Transverse colon (tissue), 4 donors: ENCODE measurements at regions not wholly inside any gene's neighbourhood (a gene's known extent, or its start where the extent isn't known, plus 50 kb on each side); places are given as distances from the start of the nearest gene placed in this dataset.

ENCODE experiments used
- EP300 ChIP-seq: sonication (generic); formaldehyde crosslinking; IDR thresholded peaks from one replicate; pipeline ENCODE4 v1.6.1; 2017; ENCODE audit warnings: antibody characterized with exemption, low read depth
- POLR2AphosphoS5 ChIP-seq, 3 donors: sonication (generic); formaldehyde crosslinking; IDR thresholded peaks; one replicate each; pipeline ENCODE4 v1.6.1; 2016; ENCODE audit warnings: antibody characterized with exemption in 3 of 3
- TF ChIP-seq, protein P1 (sequence below), 5 experiments: fragments of 200-600 bp in 3 of 5; fragments of 450-650 bp in 2 of 5; sonication (generic) in 3 of 5; IDR thresholded peaks; 1 replicate in 2 of 5; 2 replicates in 3 of 5; pipeline ENCODE4 v1.5.1; 2016 to 2017; ENCODE audit warnings: antibody characterized with exemption in 5 of 5, inconsistent platforms in 3 of 5, mild to moderate bottlenecking in 2 of 5, moderate library complexity in 1 of 5

DNA sequence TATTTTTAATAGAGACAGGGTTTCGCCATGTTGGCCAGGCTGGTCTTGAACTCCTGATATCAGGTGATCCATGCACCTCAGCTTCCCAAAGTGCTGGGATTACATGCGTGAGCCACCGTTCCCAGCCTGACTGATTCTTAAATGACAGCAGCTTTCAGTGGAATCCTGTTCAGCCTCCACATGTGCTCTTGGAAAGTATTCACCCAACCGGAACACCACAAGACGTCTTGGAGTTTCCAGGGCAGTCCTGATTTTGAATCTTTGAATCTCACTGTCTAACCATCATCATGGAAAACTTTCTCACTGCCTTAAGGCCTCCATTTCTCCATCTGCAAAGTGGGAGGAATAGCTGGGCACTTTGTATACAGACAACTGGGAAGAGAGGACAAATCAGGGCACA, 58.1 kb upstream of the ITPKB start:
- TF ChIP-seq EP300: no peak
- TF ChIP-seq, protein P1, sequence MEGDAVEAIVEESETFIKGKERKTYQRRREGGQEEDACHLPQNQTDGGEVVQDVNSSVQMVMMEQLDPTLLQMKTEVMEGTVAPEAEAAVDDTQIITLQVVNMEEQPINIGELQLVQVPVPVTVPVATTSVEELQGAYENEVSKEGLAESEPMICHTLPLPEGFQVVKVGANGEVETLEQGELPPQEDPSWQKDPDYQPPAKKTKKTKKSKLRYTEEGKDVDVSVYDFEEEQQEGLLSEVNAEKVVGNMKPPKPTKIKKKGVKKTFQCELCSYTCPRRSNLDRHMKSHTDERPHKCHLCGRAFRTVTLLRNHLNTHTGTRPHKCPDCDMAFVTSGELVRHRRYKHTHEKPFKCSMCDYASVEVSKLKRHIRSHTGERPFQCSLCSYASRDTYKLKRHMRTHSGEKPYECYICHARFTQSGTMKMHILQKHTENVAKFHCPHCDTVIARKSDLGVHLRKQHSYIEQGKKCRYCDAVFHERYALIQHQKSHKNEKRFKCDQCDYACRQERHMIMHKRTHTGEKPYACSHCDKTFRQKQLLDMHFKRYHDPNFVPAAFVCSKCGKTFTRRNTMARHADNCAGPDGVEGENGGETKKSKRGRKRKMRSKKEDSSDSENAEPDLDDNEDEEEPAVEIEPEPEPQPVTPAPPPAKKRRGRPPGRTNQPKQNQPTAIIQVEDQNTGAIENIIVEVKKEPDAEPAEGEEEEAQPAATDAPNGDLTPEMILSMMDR (IDR thresholded peaks at IDR 0.05): no peak
- TF ChIP-seq POLR2AphosphoS5 (IDR thresholded peaks at IDR 0.05): no peak
